Activated CD8-positive, alpha-beta T cell treated with anti-CD3 and anti-CD28 coated beads for 36 hours (primary cell): ENCODE measurements at regions not wholly inside any gene's neighbourhood (a gene's known extent, or its start where the extent isn't known, plus 50 kb on each side); places are given as distances from the start of the nearest gene placed in this dataset.

Experiments
- ATAC-seq: fragments of 200-7000 bp; cut with Tn5 transposase; one replicate; pipeline ENCODE4 v1.10.0; 2021; ENCODE audit warnings: mild to moderate bottlenecking, moderate library complexity
- CTCF ChIA-PET: fragments of 350-600 bp; sonication (Branson Sonifier 250); formaldehyde crosslinking; loops from one replicate; lab custom pipeline; 2021; ENCODE audit warnings: antibody characterized with exemption; lab: Charles Lee
- POLR2A ChIA-PET: fragments of 350-600 bp; sonication (Branson Sonifier 250); formaldehyde crosslinking; loops from one replicate; lab custom pipeline; 2021; ENCODE audit warnings: antibody characterized with exemption; lab: Charles Lee
- DNase-seq: peaks from one replicate; pipeline ENCODE4 v3.0.0-alpha.2; 2020
- H3K27ac Mint-ChIP-seq: one replicate; pipeline ENCODE4 v1.8.0; 2021; ENCODE audit warnings: mild to moderate bottlenecking, mixed read lengths
- H3K27me3 Mint-ChIP-seq: one replicate; pipeline ENCODE4 v1.8.0; 2021; ENCODE audit warnings: mixed read lengths
- H3K36me3 Mint-ChIP-seq: one replicate; pipeline ENCODE4 v1.8.0; 2021; ENCODE audit warnings: low read depth, mixed read lengths
- H3K4me1 Mint-ChIP-seq: one replicate; pipeline ENCODE4 v1.8.0; 2021; ENCODE audit warnings: low read depth, mixed read lengths
- H3K4me3 Mint-ChIP-seq: one replicate; pipeline ENCODE4 v1.8.0; 2021; ENCODE audit warnings: mild to moderate bottlenecking, moderate library complexity, mixed read lengths
- H3K9me3 Mint-ChIP-seq: one replicate; pipeline ENCODE4 v1.8.0; 2021; ENCODE audit warnings: mixed read lengths
- intact Hi-C: fragments of 100-400 bp; cut with micrococcal nuclease; formaldehyde crosslinking; loops from one replicate; pipeline ENCODE4 v1.10.0; 2022
- TF ChIP-seq, protein P1 (sequence below): fragments of 200-600 bp; IDR thresholded peaks from one replicate; pipeline ENCODE4 v1.8.0; 2022; ENCODE audit warnings: antibody characterized with exemption, mild to moderate bottlenecking

DNA sequence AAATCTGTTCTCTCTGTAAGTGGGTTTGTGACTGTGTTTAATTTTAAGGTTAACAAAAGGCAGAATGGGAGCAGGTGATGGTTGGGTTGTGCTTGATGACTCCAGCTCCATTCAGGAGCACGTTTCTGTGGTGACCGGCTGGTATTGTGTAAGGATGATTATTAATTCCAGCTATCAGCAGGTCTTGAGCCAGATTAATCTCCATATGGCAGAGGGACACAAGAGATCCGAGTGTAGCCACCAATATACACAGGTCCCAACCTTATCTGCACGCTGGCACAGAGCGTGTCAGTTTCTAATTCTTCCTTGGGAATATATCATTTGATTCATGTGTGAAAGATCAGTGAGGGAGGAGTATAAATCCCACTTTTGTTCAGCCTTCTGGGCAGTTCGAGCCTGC, 199.0 kb upstream of the DCC start:
- intact Hi-C loops, result no loop called here
- TF ChIP-seq, protein P1, sequence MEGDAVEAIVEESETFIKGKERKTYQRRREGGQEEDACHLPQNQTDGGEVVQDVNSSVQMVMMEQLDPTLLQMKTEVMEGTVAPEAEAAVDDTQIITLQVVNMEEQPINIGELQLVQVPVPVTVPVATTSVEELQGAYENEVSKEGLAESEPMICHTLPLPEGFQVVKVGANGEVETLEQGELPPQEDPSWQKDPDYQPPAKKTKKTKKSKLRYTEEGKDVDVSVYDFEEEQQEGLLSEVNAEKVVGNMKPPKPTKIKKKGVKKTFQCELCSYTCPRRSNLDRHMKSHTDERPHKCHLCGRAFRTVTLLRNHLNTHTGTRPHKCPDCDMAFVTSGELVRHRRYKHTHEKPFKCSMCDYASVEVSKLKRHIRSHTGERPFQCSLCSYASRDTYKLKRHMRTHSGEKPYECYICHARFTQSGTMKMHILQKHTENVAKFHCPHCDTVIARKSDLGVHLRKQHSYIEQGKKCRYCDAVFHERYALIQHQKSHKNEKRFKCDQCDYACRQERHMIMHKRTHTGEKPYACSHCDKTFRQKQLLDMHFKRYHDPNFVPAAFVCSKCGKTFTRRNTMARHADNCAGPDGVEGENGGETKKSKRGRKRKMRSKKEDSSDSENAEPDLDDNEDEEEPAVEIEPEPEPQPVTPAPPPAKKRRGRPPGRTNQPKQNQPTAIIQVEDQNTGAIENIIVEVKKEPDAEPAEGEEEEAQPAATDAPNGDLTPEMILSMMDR, result no peak
- H3K36me3 Mint-ChIP-seq, result no peaks in the 10 kb centered on the region
- ChIA-PET CTCF (no interaction called here), POLR2A (no interaction called here)
- no peak overlapping the region for H3K4me3 Mint-ChIP-seq
- DNase-seq, result no peak
- no peak for ATAC-seq
- no peak overlapping the region for H3K27ac Mint-ChIP-seq
- no peaks in the 10 kb centered on the region for H3K27me3 Mint-ChIP-seq
- no peaks in the 10 kb centered on the region for H3K4me1 Mint-ChIP-seq
- H3K9me3 Mint-ChIP-seq, result peaks cover 6% of the 10 kb centered on the region

DNA sequence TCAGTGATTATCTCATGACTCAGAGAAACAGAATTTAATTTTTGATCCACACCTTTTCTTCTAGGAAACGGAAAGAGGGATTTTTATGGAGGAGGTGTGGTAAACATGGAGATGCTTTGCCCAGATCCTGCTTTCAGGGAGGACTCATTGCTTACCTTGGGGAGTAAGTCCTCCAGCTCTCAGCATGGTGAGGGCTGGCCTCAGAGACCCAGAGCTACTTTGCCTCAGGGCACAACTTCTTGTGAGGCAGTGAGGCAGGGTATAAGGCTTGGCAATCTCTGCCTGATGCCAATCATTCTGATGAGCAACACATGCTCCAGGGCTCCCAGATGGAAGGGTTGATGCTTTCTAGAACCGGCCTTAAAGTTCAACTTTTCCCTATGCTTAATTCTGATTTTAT, 189.9 kb upstream of the DCC start:
- intact Hi-C loops, result no loop called here
- Mint-ChIP-seq H3K4me1 (no peaks in the 10 kb centered on the region), H3K27me3 (no peaks in the 10 kb centered on the region), H3K27ac (no peak overlapping the region), H3K36me3 (no peaks in the 10 kb centered on the region), H3K9me3 (peaks cover 3% of the 10 kb centered on the region), H3K4me3 (no peak overlapping the region)
- ATAC-seq, result no peak
- ChIA-PET CTCF (no interaction called here), POLR2A (no interaction called here)
- DNase-seq, result no peak
- TF ChIP-seq, protein P1, result no peak

DNA sequence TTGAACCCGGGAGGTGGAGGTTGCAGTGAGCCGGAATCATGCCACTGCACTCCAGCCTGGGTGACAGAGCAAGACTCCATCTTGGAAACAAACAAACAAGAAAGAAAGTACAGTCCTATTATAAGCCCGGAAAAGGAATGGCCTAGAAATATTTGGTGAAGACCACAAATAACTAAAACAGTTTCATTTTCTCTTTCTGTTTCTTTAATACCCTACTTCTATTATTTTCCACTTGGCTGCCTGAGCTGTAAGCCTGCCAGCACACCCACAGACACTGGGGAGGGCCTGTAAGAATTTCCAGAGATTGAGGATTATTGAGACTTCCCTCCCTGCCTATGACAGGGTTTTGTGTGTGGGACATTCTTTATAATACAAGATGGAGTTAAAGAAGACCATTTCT, 188.0 kb upstream of the DCC start:
- Mint-ChIP-seq H3K4me3 (no peak overlapping the region), H3K27me3 (no peaks in the 10 kb centered on the region), H3K36me3 (no peaks in the 10 kb centered on the region), H3K4me1 (no peaks in the 10 kb centered on the region), H3K27ac (no peak overlapping the region), H3K9me3 (peaks cover 3% of the 10 kb centered on the region)
- POLR2A ChIA-PET, result no interaction called here
- CTCF ChIA-PET, result no interaction called here
- DNase-seq (no peak), ATAC-seq (no peak)
- intact Hi-C loops, result no loop called here
- TF ChIP-seq, protein P1, result no peak

DNA sequence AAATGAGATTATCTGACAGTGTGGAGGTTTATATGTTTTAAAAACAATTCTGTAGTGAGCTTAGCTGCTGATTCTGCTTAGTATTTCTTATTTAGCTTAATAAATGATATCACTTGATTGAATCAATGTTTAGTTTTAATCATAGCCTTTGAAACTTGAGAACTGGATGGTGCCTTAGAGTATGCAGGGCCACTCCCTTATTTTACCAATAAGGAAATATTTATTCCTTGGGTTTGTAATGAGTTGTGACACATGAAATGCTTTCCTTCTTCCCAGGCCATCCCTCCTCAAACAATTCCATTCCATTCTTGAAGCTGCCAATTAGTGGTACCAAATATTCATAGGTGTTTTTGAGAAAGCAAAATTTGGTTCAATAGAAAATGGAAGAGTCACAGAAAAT, 183.8 kb upstream of the DCC start:
- no peaks in the 10 kb centered on the region for H3K36me3 Mint-ChIP-seq
- ATAC-seq (no peak), DNase-seq (no peak)
- no peak overlapping the region for H3K4me3 Mint-ChIP-seq
- TF ChIP-seq, protein P1, result no peak
- H3K27me3 Mint-ChIP-seq, result no peaks in the 10 kb centered on the region
- POLR2A ChIA-PET, result no interaction called here
- no peaks in the 10 kb centered on the region for H3K4me1 Mint-ChIP-seq
- intact Hi-C loops, result no loop called here
- H3K27ac Mint-ChIP-seq, result no peak overlapping the region
- H3K9me3 Mint-ChIP-seq, result no peaks in the 10 kb centered on the region
- CTCF ChIA-PET, result interaction anchor here (1.0 kb wide), 1 partner anchor 258 kb away, joined by 4 read pairs; no protein-coding TSS in a partner anchor

DNA sequence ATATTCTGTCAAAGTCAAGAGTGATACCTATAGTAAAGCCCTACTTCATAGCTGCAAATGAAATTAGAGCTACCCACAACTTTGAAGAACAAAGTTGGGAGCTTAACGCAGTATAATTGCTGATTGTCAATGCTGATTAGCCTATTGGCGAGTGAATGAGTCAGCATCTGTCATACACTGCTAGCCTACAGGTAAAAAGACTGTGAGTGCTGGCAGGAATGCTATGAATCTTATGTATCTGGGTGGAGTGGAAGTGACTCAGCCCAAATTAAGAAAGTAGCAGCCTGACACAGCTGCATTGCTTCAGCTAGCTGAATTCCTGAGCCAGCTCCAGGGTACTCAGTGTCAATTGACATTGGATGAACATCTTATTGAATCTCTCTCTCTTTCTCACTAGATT, 179.4 kb upstream of the DCC start:
- CTCF ChIA-PET, result no interaction called here
- POLR2A ChIA-PET, result no interaction called here
- ATAC-seq (no peak), DNase-seq (no peak)
- Mint-ChIP-seq H3K27ac (no peak overlapping the region), H3K4me1 (no peaks in the 10 kb centered on the region), H3K36me3 (no peaks in the 10 kb centered on the region), H3K4me3 (no peak overlapping the region), H3K9me3 (peaks cover 2% of the 10 kb centered on the region), H3K27me3 (no peaks in the 10 kb centered on the region)
- intact Hi-C loops, result no loop called here
- TF ChIP-seq, protein P1, result no peak
